PC-3 (cell line): ENCODE measurements at regions not wholly inside any gene's neighbourhood (a gene's known extent, or its start where the extent isn't known, plus 50 kb on each side); places are given as distances from the start of the nearest gene placed in this dataset.

Experiments used
- CTCF ChIP-seq: fragments of 300-600 bp; sonication (generic); conservative IDR thresholded peaks from 2 replicates; pipeline ENCODE4 v1.5.1; 2017; ENCODE audit warnings: antibody characterized with exemption, low read depth, mild to moderate bottlenecking, low read length
- EZH2 ChIP-seq: fragments of 300-600 bp; sonication (generic); IDR thresholded peaks from one replicate; pipeline ENCODE4 v1.6.1; 2017; ENCODE audit warnings: antibody characterized with exemption, mild to moderate bottlenecking, low read length; ENCODE audit not compliant: unreplicated experiment

- no peak for TF ChIP-seq CTCF
- no peak for TF ChIP-seq EZH2
These were observed 105.4 kb upstream of the DSEL start for GRCh38 chr18:67621906-67622305.
